NT2/D1 (cell line): ENCODE measurements at regions not wholly inside any gene's neighbourhood (a gene's known extent, or its start where the extent isn't known, plus 50 kb on each side); places are given as distances from the start of the nearest gene placed in this dataset.

Experiments used
- DNase-seq: peaks from one replicate; pipeline ENCODE4 v3.0.0-alpha.2; 2011; ENCODE audit warnings: low read depth, low spot score
- H3K27me3 ChIP-seq: 2 replicates; pipeline ENCODE4 v1.6.0; 2011; ENCODE audit warnings: mild to moderate bottlenecking; ENCODE audit not compliant: insufficient read length, insufficient read depth
- H3K36me3 ChIP-seq: 2 replicates; pipeline ENCODE4 v1.6.1; 2011; ENCODE audit warnings: mild to moderate bottlenecking, low read length, mixed read lengths; ENCODE audit not compliant: insufficient read depth, insufficient read length
- H3K4me1 ChIP-seq: 2 replicates; pipeline ENCODE4 v1.5.1; 2011; ENCODE audit not compliant: insufficient read depth, insufficient read length
- H3K4me3 ChIP-seq: 2 replicates; pipeline ENCODE4 v1.5.1; 2011; ENCODE audit warnings: low read depth; ENCODE audit not compliant: insufficient read length
- H3K9ac ChIP-seq: 2 replicates; pipeline ENCODE4 v1.6.0; 2011; ENCODE audit warnings: low read depth; ENCODE audit not compliant: insufficient read length
- H3K9me3 ChIP-seq: 2 replicates; pipeline ENCODE4 v1.5.1; 2011; ENCODE audit warnings: mild to moderate bottlenecking, low read length; ENCODE audit not compliant: insufficient read depth
- SUZ12 ChIP-seq: IDR thresholded peaks from 2 replicates; pipeline ENCODE4 v1.6.1; 2011; ENCODE audit not compliant: insufficient read length, insufficient read depth; ENCODE audit errors: extremely low read depth
- YY1 ChIP-seq: IDR thresholded peaks from 2 replicates; pipeline ENCODE4 v1.6.1; 2011; ENCODE audit not compliant: insufficient read length, insufficient read depth
- ZNF274 ChIP-seq: IDR thresholded peaks from 2 replicates; pipeline ENCODE4 v1.6.1; 2011; ENCODE audit warnings: mild to moderate bottlenecking, low read depth, low read length

DNA sequence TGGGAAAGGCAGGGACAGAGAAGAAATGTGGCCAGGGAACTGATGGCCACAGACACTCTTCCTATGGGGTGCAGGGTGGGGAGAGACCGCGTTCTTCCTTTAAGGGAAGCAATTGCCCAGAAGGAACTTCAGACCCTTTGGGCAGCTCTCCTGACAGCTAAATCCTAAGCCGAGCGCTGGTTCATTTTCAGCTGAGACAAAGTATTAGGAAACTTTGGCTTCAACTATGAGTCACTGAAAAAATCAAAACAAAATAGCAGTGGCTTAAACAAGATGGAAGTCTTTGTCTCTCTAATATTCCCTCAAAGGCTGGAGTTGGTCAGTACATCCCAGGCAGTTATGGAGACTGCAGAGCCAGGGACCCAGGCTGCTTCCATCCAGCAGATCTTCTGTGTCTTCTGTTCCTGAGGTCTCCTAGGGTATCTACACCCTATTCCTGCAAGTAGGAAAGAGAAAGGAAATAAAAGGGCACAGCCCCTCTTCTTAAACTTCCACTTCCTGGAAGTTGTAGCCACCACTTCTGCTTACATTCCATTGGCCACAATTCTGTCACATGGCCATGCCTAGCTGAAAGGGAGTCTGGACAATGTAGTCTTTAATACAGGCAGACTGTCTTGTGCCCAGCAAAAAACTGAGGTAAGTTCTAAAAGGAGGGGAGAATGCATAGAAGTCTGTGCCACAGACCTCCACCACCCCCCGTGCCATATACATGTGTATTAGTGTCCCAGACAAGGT lies 163.5 kb downstream of the KATNAL1 start:
- H3K36me3 ChIP-seq, result no peaks in the 10 kb centered on the region
- H3K4me1 ChIP-seq, result peaks cover 5% of the 10 kb centered on the region
- no peaks in the 10 kb centered on the region for H3K27me3 ChIP-seq
- DNase-seq, result no peak
- H3K4me3 ChIP-seq, result no peak overlapping the region
- peaks cover 13% of the 10 kb centered on the region for H3K9me3 ChIP-seq
- H3K9ac ChIP-seq, result no peak overlapping the region
- TF ChIP-seq SUZ12 (no peak), ZNF274 (no peak), YY1 (no peak)

DNA sequence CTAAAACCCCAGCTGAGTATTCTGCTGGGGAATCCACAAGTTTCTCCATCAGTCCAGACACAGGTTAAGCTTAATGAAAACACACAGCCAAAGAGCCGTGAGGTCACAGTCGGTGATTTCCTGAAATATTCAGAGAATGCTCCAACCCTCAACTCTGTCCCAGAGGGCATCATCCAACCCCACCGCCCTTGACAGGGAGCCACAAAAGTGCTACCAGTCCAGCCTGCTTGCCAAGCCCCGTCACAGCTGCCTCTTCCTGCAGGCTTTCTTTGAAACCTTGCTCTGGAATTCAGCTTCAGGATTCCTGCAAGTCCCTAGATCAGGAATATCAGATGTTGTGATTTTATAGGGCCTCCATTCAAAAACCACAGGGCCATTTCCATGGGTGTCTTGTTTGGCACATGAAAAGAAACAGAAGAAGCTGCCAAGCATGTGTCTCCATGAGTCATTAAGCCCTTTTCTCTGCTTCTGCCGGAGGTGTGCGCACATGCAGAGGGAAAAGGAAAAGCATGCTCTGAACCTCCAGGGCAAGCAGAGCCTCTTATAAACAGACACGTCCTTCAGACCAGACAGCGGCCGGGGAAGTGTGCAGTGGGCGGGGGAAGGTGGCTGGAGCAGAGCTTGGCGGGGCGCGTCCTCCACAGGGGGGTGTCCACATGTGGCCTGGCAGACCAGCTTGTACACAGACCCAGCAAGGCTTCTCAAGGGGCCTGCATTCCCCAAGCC lies 164.7 kb downstream of the KATNAL1 start:
- peaks cover 5% of the 10 kb centered on the region for H3K4me1 ChIP-seq
- DNase-seq, result no peak

GRCh38 chr13:30141775-30142485 lies 165.4 kb downstream of the KATNAL1 start:
- Histone ChIP-seq H3K9ac (no peak overlapping the region), H3K36me3 (no peaks in the 10 kb centered on the region), H3K4me3 (no peak overlapping the region), H3K27me3 (no peaks in the 10 kb centered on the region), H3K9me3 (peaks cover 13% of the 10 kb centered on the region), H3K4me1 (peaks cover 5% of the 10 kb centered on the region)
- TF ChIP-seq YY1, result no peak
- TF ChIP-seq SUZ12, result no peak
- no peak for TF ChIP-seq ZNF274
- DNase-seq, result no peak

More for the DNA sequence above, 164.7 kb downstream of the KATNAL1 start:
- Histone ChIP-seq H3K36me3 (no peaks in the 10 kb centered on the region), H3K27me3 (no peaks in the 10 kb centered on the region), H3K9me3 (peaks cover 13% of the 10 kb centered on the region), H3K9ac (no peak overlapping the region), H3K4me3 (no peak overlapping the region)
- no peak for TF ChIP-seq SUZ12
- TF ChIP-seq YY1, result no peak
- TF ChIP-seq ZNF274, result no peak

DNA sequence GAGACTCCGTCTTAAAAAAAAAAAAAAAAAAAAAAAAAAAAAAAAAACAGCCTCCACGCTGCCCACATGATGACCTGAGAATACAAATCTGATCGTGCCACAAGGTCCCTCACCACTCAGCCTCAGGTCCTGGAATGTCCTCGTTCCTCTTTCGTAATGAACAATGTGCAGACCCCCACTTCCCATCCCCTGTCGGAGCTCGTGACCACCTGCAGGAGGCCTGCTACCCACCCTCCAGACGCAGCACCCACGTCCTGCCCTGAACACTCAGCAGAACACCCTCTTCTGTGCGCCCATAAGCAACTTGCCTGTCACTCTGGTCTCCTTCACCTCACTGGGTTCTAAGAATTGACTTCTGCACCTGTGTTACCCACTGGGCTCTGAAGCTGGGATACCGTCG lies 166.4 kb downstream of the KATNAL1 start:
- Histone ChIP-seq H3K4me1 (peaks cover 5% of the 10 kb centered on the region), H3K9me3 (peaks cover 13% of the 10 kb centered on the region), H3K4me3 (no peak overlapping the region), H3K27me3 (no peaks in the 10 kb centered on the region), H3K36me3 (no peaks in the 10 kb centered on the region), H3K9ac (no peak overlapping the region)
- TF ChIP-seq ZNF274, result no peak
- no peak for TF ChIP-seq SUZ12
- TF ChIP-seq YY1, result no peak
- DNase-seq, result no peak

DNA sequence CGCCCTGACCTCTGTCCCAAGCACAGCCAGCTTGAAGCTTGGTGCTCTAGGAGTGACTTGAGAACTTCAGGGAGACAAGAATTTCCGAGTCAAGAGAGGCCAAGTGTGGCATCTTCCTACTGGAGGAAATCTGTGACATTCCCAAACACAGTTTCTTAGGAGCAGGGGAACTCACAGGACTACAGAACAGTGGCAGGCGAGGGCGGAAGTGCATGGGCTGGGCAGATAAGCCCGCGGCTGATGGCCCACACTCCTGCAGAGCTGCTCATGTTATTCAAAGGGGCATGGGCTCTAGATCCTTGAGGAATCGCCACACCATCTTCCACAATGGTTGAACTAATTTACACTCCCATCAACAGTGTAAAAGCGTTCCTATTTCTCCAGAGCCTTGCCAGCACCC lies 168.8 kb downstream of the KATNAL1 start:
- H3K9ac ChIP-seq, result no peak overlapping the region
- H3K9me3 ChIP-seq, result peaks cover under 1% of the 10 kb centered on the region; the same call in 1 of the 2 replicates
- DNase-seq, result no peak

GRCh38 chr13:30135868-30136267 lies 171.5 kb downstream of the KATNAL1 start:
- no peaks in the 10 kb centered on the region for H3K27me3 ChIP-seq
- no peaks in the 10 kb centered on the region for H3K36me3 ChIP-seq
- no peak for DNase-seq
- no peaks in the 10 kb centered on the region for H3K9me3 ChIP-seq
- TF ChIP-seq ZNF274, result no peak
- TF ChIP-seq YY1, result no peak
- no peak for TF ChIP-seq SUZ12
- no peak overlapping the region for H3K9ac ChIP-seq
- H3K4me1 ChIP-seq, result peaks cover 3% of the 10 kb centered on the region
- no peak overlapping the region for H3K4me3 ChIP-seq

More for the DNA sequence above, 168.8 kb downstream of the KATNAL1 start:
- Histone ChIP-seq H3K4me1 (peaks cover 5% of the 10 kb centered on the region), H3K4me3 (no peak overlapping the region), H3K27me3 (no peaks in the 10 kb centered on the region), H3K36me3 (no peaks in the 10 kb centered on the region)
- TF ChIP-seq ZNF274, result no peak
- TF ChIP-seq SUZ12, result no peak
- TF ChIP-seq YY1, result no peak

GRCh38 chr13:30135351-30135750 lies 172.0 kb downstream of the KATNAL1 start:
- Histone ChIP-seq H3K9me3 (no peaks in the 10 kb centered on the region), H3K27me3 (no peaks in the 10 kb centered on the region), H3K4me1 (peaks cover 3% of the 10 kb centered on the region), H3K4me3 (no peak overlapping the region), H3K36me3 (no peaks in the 10 kb centered on the region), H3K9ac (no peak overlapping the region)
- TF ChIP-seq ZNF274, result no peak
- TF ChIP-seq SUZ12, result no peak
- no peak for TF ChIP-seq YY1
- DNase-seq, result no peak
